HepG2 (cell line): ENCODE measurements at regions not wholly inside any gene's neighbourhood (a gene's known extent, or its start where the extent isn't known, plus 50 kb on each side); places are given as distances from the start of the nearest gene placed in this dataset.

Experiments
- ATAC-seq: fragments of 200-7000 bp; cut with Tn5 transposase; 3 replicates; pipeline ENCODE4 v1.9.1; 2020; ENCODE audit warnings: mild to moderate bottlenecking, moderate library complexity
- BruUV-seq: library from RNA; stranded (reverse); fragments of 400-500 nt; replicated peaks from 2 replicates; lab custom pipeline; 2021; lab: Mats Ljungman, UMichigan
- CTCF ChIA-PET: fragments of 300-600 bp; formaldehyde crosslinking; extraction: SDS; loops from one replicate; lab custom pipeline; 2021; ENCODE audit warnings: low total read pairs, inconsistent platforms, low intra/inter-chr PET ratio; lab: Yijun Ruan, JAX
- POLR2A ChIA-PET: fragments of 350-600 bp; sonication (Branson Sonifier 250); formaldehyde crosslinking; loops from one replicate; lab custom pipeline; 2020; ENCODE audit warnings: antibody characterized with exemption, inconsistent platforms; lab: Yijun Ruan, JAX
- DNase-seq: peaks from one replicate; pipeline ENCODE4 v3.0.0-alpha.2; 2015; ENCODE audit warnings: low spot score
- FAIRE-seq: peaks from 3 replicates; lab custom pipeline; 2011; peaks lifted over from hg19 to GRCh38; lab: Jason Lieb, UNC
- H2AFZ ChIP-seq: one replicate; pipeline ENCODE4 v1.6.1; 2011; ENCODE audit warnings: low read length, inconsistent platforms
- H3K27ac ChIP-seq: fragments of 300-600 bp; 3 replicates; pipeline ENCODE4 v1.8.0; 2011; ENCODE audit warnings: mixed run types, mild to moderate bottlenecking, mixed read lengths, low read length, inconsistent platforms; ENCODE audit not compliant: insufficient read depth; ENCODE audit errors: extremely low read length
- H3K27me3 ChIP-seq, 2 experiments: fragments of 200-600 bp in 1 of 2; 2 replicates in 1 of 2; 3 replicates in 1 of 2; pipeline versions ENCODE4 v1.6.0 to v1.8.0; 2011; ENCODE audit warnings: low read length in 2 of 2, mild to moderate bottlenecking in 2 of 2, moderate library complexity in 2 of 2, inconsistent platforms in 1 of 2; ENCODE audit not compliant: insufficient read depth in 2 of 2, control insufficient read depth in 1 of 2
- H3K36me3 ChIP-seq, 2 experiments: fragments of 200-600 bp in 1 of 2; replicated peaks in 1 of 2; 2 replicates in 1 of 2; 3 replicates in 1 of 2; pipeline versions ENCODE4 v1.5.1 to v1.8.0; 2011; ENCODE audit warnings: low read length in 2 of 2, inconsistent platforms in 1 of 2; ENCODE audit not compliant: insufficient read depth in 2 of 2, control insufficient read depth in 1 of 2
- H3K4me1 ChIP-seq: 2 replicates; pipeline ENCODE4 v1.5.1; 2012; ENCODE audit warnings: low read length, inconsistent platforms; ENCODE audit not compliant: insufficient read depth
- H3K4me2 ChIP-seq: 2 replicates; pipeline ENCODE4 v1.6.0; 2011; ENCODE audit warnings: low read depth, low read length, inconsistent platforms
- H3K4me3 ChIP-seq, 3 experiments: fragments of 200-600 bp in 1 of 3; sonication (generic), shearing (Covaris generic) in 1 of 3; replicated peaks in 1 of 3; 2 replicates each; pipeline ENCODE4 v1.5.1; 2011 to 2016; ENCODE audit warnings: low read length in 3 of 3, inconsistent platforms in 2 of 3, low read depth in 2 of 3, mild to moderate bottlenecking in 2 of 3, control low read depth in 1 of 3, mixed read lengths in 1 of 3; ENCODE audit not compliant: insufficient read depth in 1 of 3
- H3K79me2 ChIP-seq: one replicate; pipeline ENCODE4 v1.6.1; 2011; ENCODE audit warnings: low read length, inconsistent platforms; ENCODE audit not compliant: insufficient read depth
- H3K9ac ChIP-seq: 2 replicates; pipeline ENCODE4 v1.6.0; 2011; ENCODE audit warnings: mild to moderate bottlenecking, low read depth, low read length, inconsistent platforms; ENCODE audit not compliant: insufficient read depth
- H3K9me3 ChIP-seq: 2 replicates; pipeline ENCODE4 v1.5.1; 2012; ENCODE audit warnings: mild to moderate bottlenecking, low read length
- H4K20me1 ChIP-seq: 2 replicates; pipeline ENCODE4 v1.6.0; 2011; ENCODE audit warnings: inconsistent platforms, mild to moderate bottlenecking, low read length, moderate library complexity; ENCODE audit not compliant: insufficient read depth
- CBX1 ChIP-seq: IDR thresholded peaks from one replicate; pipeline ENCODE4 v1.6.1; 2016; ENCODE audit warnings: antibody characterized with exemption, low read depth
- CHD4 ChIP-seq: fragments of 200-600 bp; sonication (generic); IDR thresholded peaks from 2 replicates; pipeline ENCODE4 v1.7.0; 2017; ENCODE audit warnings: mild to moderate bottlenecking, low read length, borderline replicate concordance
- DNMT3B ChIP-seq: conservative IDR thresholded peaks from 2 replicates; pipeline ENCODE4 v1.6.1; 2016; ENCODE audit warnings: missing biosample characterization, control low read depth
- E2F5 ChIP-seq: sonication (generic); formaldehyde crosslinking; conservative IDR thresholded peaks from 2 replicates; pipeline ENCODE4 v1.4.0; 2020; ENCODE audit warnings: missing genetic modification reagents
- HES4 ChIP-seq: sonication (generic); formaldehyde crosslinking; IDR thresholded peaks from 2 replicates; pipeline ENCODE4 v1.9.0; 2021; ENCODE audit warnings: mild to moderate bottlenecking, missing genetic modification reagents, borderline replicate concordance
- HNF4G ChIP-seq, 2 experiments: sonication (generic) in 1 of 2; formaldehyde crosslinking in 1 of 2; IDR thresholded peaks; 2 replicates each; pipeline versions ENCODE4 v1.4.0 to v1.6.1; 2011 to 2020; ENCODE audit warnings: borderline replicate concordance in 2 of 2, low read depth in 2 of 2, mild to moderate bottlenecking in 2 of 2, low read length in 1 of 2, missing genetic modification reagents in 1 of 2, moderate library complexity in 1 of 2
- HOMEZ ChIP-seq: IDR thresholded peaks from 2 replicates; pipeline ENCODE4 v1.6.1; 2016; ENCODE audit warnings: low read depth
- HOXA7 ChIP-seq: sonication (generic); formaldehyde crosslinking; IDR thresholded peaks from 2 replicates; pipeline ENCODE4 v1.8.1; 2022; ENCODE audit warnings: mild to moderate bottlenecking, missing genetic modification reagents, moderate library complexity
- JARID2 ChIP-seq: sonication (generic); formaldehyde crosslinking; IDR thresholded peaks from 2 replicates; pipeline ENCODE4 v1.8.1; 2023; ENCODE audit warnings: missing genetic modification reagents, inconsistent platforms; ENCODE audit not compliant: insufficient replicate concordance
- JUN ChIP-seq: sonication (generic); formaldehyde crosslinking; IDR thresholded peaks from 2 replicates; pipeline ENCODE4 v1.4.0; 2020; ENCODE audit warnings: mild to moderate bottlenecking, missing genetic modification reagents
- RFX5 ChIP-seq: IDR thresholded peaks from 2 replicates; pipeline ENCODE4 v1.6.1; 2011; ENCODE audit warnings: low read depth, low read length, improper control_type of control experiment
- SP5 ChIP-seq: IDR thresholded peaks from 2 replicates; pipeline ENCODE4 v1.6.1; 2016; ENCODE audit warnings: low read depth, borderline replicate concordance
- ZBTB42 ChIP-seq: sonication (generic); formaldehyde crosslinking; IDR thresholded peaks from 2 replicates; pipeline ENCODE4 v1.5.0; 2020; ENCODE audit warnings: mild to moderate bottlenecking, missing genetic modification reagents
- ZNF230 ChIP-seq: sonication (generic); formaldehyde crosslinking; IDR thresholded peaks from 2 replicates; pipeline ENCODE4 v1.4.0; 2020; ENCODE audit warnings: mild to moderate bottlenecking, missing genetic modification reagents
- ZXDC ChIP-seq: sonication (generic); formaldehyde crosslinking; IDR thresholded peaks from 2 replicates; pipeline ENCODE4 v1.5.0; 2020; ENCODE audit warnings: mild to moderate bottlenecking, missing genetic modification reagents
- WGBS: methylation state at CpG from one replicate; pipeline ENCODE4 v1.1.6; 2017; ENCODE audit warnings: low lambda C conversion rate; 5-methylcytosine and 5-hydroxymethylcytosine counted together
- in situ Hi-C: cut with HindIII; loops from 2 replicates; pipeline ENCODE4 v1.10.0; 2017; ENCODE audit warnings: low pct_unique_long_range_greater_than_20kb; ENCODE audit not compliant: extremely low pct_ligation_motif_present
- intact Hi-C: fragments of 100-400 bp; cut with micrococcal nuclease; formaldehyde crosslinking; loops from one replicate; pipeline ENCODE4 v1.10.0; 2022; ENCODE audit not compliant: unreplicated experiment

GRCh38 chr3:76731471-76731870 lies 308.4 kb upstream of the ROBO2 start (continued):
- TF ChIP-seq HOMEZ (CRISPR knock-in tag) (no peak), CHD4 (no peak), E2F5 (no peak), JUN (CRISPR knock-in tag) (no peak), CBX1 (no peak)

- POLR2A ChIA-PET, result no interaction called here
- TF ChIP-seq SP5 (CRISPR knock-in tag) (no peak), HNF4G (IDR thresholded peaks at IDR 0.05; ENCODE audit: borderline replicate concordance, low read depth, low read length) (no peak), HNF4G (CRISPR knock-in tag; IDR thresholded peaks at IDR 0.05; ENCODE audit: borderline replicate concordance, low read depth) (no peak), ZXDC (CRISPR knock-in tag) (no peak), DNMT3B (no peak), ZBTB42 (CRISPR knock-in tag) (no peak), HES4 (CRISPR knock-in tag) (no peak), ZNF230 (CRISPR knock-in tag) (no peak), JARID2 (CRISPR knock-in tag) (no peak), HOXA7 (no peak), RFX5 (no peak)
- Histone ChIP-seq H3K9me3 (no peaks in the 10 kb centered on the region), H3K9ac (no peak overlapping the region), H3K4me1 (no peaks in the 10 kb centered on the region), H3K27ac (no peak overlapping the region), H3K27me3 (no peaks in the 10 kb centered on the region), H3K4me3 (no peak overlapping the region), H3K4me2 (no peak overlapping the region), H2AFZ (no peak overlapping the region), H3K79me2 (no peaks in the 10 kb centered on the region), H4K20me1 (no peaks in the 10 kb centered on the region; the same call in 1 of the 2 replicates), H3K36me3 (no peaks in the 10 kb centered on the region)
- 9% methylated on average over 1 of the region's 1 CpG for WGBS
- in situ Hi-C loops (no loop called here), intact Hi-C loops (no loop called here)
- BruUV-seq, result no TSS peak
- CTCF ChIA-PET, result no interaction called here
- DNase-seq, result no peak
- FAIRE-seq, result no peak
- ATAC-seq, result no peak
These were observed 306.7 kb upstream of the ROBO2 start for GRCh38 chr3:76733073-76733759.
